Heart right ventricle (tissue), 16 donors: ENCODE measurements at regions not wholly inside any gene's neighbourhood (a gene's known extent, or its start where the extent isn't known, plus 50 kb on each side); places are given as distances from the start of the nearest gene placed in this dataset.

ENCODE experiments used
- ATAC-seq, 8 donors: fragments of 200-7000 bp; cut with Tn5 transposase; one replicate each; pipeline ENCODE4 v1.9.1; 2020; ENCODE audit warnings: mild to moderate bottlenecking in 8 of 8, moderate library complexity in 8 of 8, moderate number of reproducible peaks in 1 of 8
- DNase-seq, 2 donors: peaks; one replicate each; pipeline ENCODE4 v3.0.0-alpha.2; 2020
- H3K27ac ChIP-seq, 10 donors: fragments of 200-600 bp; sonication (generic) in 2 of 10; one replicate each; pipeline versions ENCODE4 v1.5.0 to v1.8.0; 2020 to 2022; ENCODE audit warnings: mild to moderate bottlenecking in 3 of 10
- H3K27me3 ChIP-seq, 7 donors: fragments of 200-600 bp; one replicate each; pipeline ENCODE4 v1.8.0; 2021 to 2022; ENCODE audit warnings: mild to moderate bottlenecking in 2 of 7
- H3K36me3 ChIP-seq, 9 donors: fragments of 200-600 bp; sonication (generic) in 1 of 9; one replicate each; pipeline versions ENCODE4 v1.5.0 to v1.8.0; 2020 to 2022; ENCODE audit warnings: mild to moderate bottlenecking in 2 of 9
- H3K4me1 ChIP-seq, 9 donors: fragments of 200-600 bp; sonication (generic) in 1 of 9; one replicate each; pipeline versions ENCODE4 v1.5.0 to v1.8.0; 2020 to 2022; ENCODE audit warnings: mild to moderate bottlenecking in 4 of 9
- H3K4me3 ChIP-seq, 10 donors: fragments of 200-600 bp; sonication (generic) in 2 of 10; one replicate each; pipeline versions ENCODE4 v1.5.0 to v1.8.0; 2020 to 2022; ENCODE audit warnings: mild to moderate bottlenecking in 7 of 10, moderate library complexity in 2 of 10
- H3K9me3 ChIP-seq, 11 donors: fragments of 200-600 bp in 10 of 11; sonication (generic) in 2 of 11; one replicate each; pipeline versions ENCODE4 v1.5.0 to v1.8.0; 2013 to 2022; ENCODE audit warnings: mild to moderate bottlenecking in 2 of 11, control low read depth in 1 of 11, moderate library complexity in 1 of 11
- CTCF ChIP-seq, 9 donors: fragments of 200-600 bp; sonication (generic) in 2 of 9; IDR thresholded peaks; one replicate each; pipeline versions ENCODE4 v1.5.0 to v1.8.0; 2021 to 2022; ENCODE audit warnings: antibody characterized with exemption in 9 of 9, mild to moderate bottlenecking in 5 of 9, moderate library complexity in 1 of 9
- WGBS, 2 donors: extraction: QIAGEN DNeasy Blood & Tissue Kit; methylation state at CpG; one replicate each; pipeline ENCODE4 v1.1.7; 2013; ENCODE audit warnings: inconsistent platforms in 1 of 2; 5-methylcytosine and 5-hydroxymethylcytosine counted together
- intact Hi-C, 10 donors: fragments of 100-400 bp; cut with DNase I; formaldehyde crosslinking; loops; one replicate each; pipeline versions ENCODE4 v1.11.1 to v1.14.2; 2022
- donor health status: Arrhythmogenic right ventricular cardiomyopathy.
- donor health status: ischemic (EF 13 %, LVEDD 7.1; RV severe dilation, severe dysfunction).
- donor health status: healthy with polysubstance abuse.
- donor health status: DM: no; HTN: yes; CAD: no.
- donor health status: DM: no; HTN: no; CAD: no.
- donor health status: ischemic (EF 25% LVEDD 6.9; RV normal size, moderate dysfunction).
- donor health status: ischemic (EF 25% LVEDD 5.7; RV mildly dilated, moderate dysfunction).
- donor health status: healthy.
- donor health status: DM: yes; HTN: yes; CAD: no.
- donor health status: Ischemic cardiomyopathy.
- donor health status: ischemic (EF 35%, LVEDD 5.7; RV mildly dilated, moderate dysfunction).
- donor health status: nonischemic (EF 11% LVEDD 7.7; RV severe dilation, severe dysfunction).
- donor health status: DM: yes; HTN: yes; CAD: no.
- donor health status: PGD.
- donor health status: ischemic (EF 29% LVEDD 5.4; RV normal size, mild dysfunction).
- donor health status: nonischemic (EF 23%, LVEDD 6.1; RV moderate dilation, normal function).

GRCh38 chr11:70539360-70540095, 141.2 kb downstream of the CTTN start:
- intact Hi-C loops: no loop called here
- DNase-seq: no peak
- Histone ChIP-seq H3K27me3 (no peaks in the 10 kb centered on the region), H3K36me3 (no peaks in the 10 kb centered on the region), H3K4me1 (no peaks in the 10 kb centered on the region), H3K27ac (no peak overlapping the region), H3K4me3 (no peak overlapping the region), H3K9me3 (peaks cover 0 to 9% (median 0%) of the 10 kb centered on the region in 11 donors)
- 91 to 92% methylated on average over 25 to 26 of the region's 26 CpGs for WGBS, 2 donors
- ATAC-seq: no peak
- TF ChIP-seq CTCF (IDR thresholded peaks at IDR 0.05): no peak

GRCh38 chr11:70540196-70540595, 141.9 kb downstream of the CTTN start:
- no peak for TF ChIP-seq CTCF (IDR thresholded peaks at IDR 0.05)
- no peaks in the 10 kb centered on the region for H3K27me3 ChIP-seq
- H3K36me3 ChIP-seq: no peaks in the 10 kb centered on the region
- H3K9me3 ChIP-seq: peaks cover 0 to 9% (median 0%) of the 10 kb centered on the region in 11 donors
- no peak overlapping the region for H3K4me3 ChIP-seq
- WGBS, 2 donors: 85 to 89% methylated on average over 16 of the region's 16 CpGs
- intact Hi-C loops: no loop called here
- DNase-seq (no peak), ATAC-seq (no peak)
- H3K4me1 ChIP-seq: no peaks in the 10 kb centered on the region
- no peak overlapping the region for H3K27ac ChIP-seq

GRCh38 chr11:70541176-70541575, 142.8 kb downstream of the CTTN start:
- TF ChIP-seq CTCF (IDR thresholded peaks at IDR 0.05): no peak
- Histone ChIP-seq H3K27ac (no peak overlapping the region), H3K36me3 (no peaks in the 10 kb centered on the region), H3K4me1 (no peaks in the 10 kb centered on the region), H3K9me3 (peaks cover 0 to 9% (median 0%) of the 10 kb centered on the region in 11 donors), H3K27me3 (peaks cover 0 to 6% (median 0%) of the 10 kb centered on the region in 7 donors), H3K4me3 (no peak overlapping the region)
- WGBS, 2 donors: 84 to 89% methylated on average over 9 of the region's 9 CpGs
- intact Hi-C loops: no loop called here
- DNase-seq (no peak), ATAC-seq (no peak)

- H3K36me3 ChIP-seq: no peaks in the 10 kb centered on the region
- no peak for TF ChIP-seq CTCF (IDR thresholded peaks at IDR 0.05)
- intact Hi-C loops: no loop called here
- WGBS, 2 donors: 91% methylated on average over 5 of the region's 5 CpGs
- no peak overlapping the region for H3K27ac ChIP-seq
- H3K27me3 ChIP-seq: peaks cover 0 to 6% (median 0%) of the 10 kb centered on the region in 7 donors
- H3K4me1 ChIP-seq: no peaks in the 10 kb centered on the region
- DNase-seq: no peak
- H3K9me3 ChIP-seq: peaks cover 0 to 9% (median 0%) of the 10 kb centered on the region in 11 donors
- ATAC-seq: no peak
- no peak overlapping the region for H3K4me3 ChIP-seq
These were observed 143.4 kb downstream of the CTTN start for GRCh38 chr11:70541699-70542098.
